ENCODE measurements at regions not wholly inside any gene's neighbourhood (a gene's known extent, or its start where the extent isn't known, plus 50 kb on each side); places are given as distances from the start of the nearest gene placed in this dataset.

GRCh38 chr4:149933120-149933519 lies 117.5 kb upstream of the IQCM start:
- in situ Hi-C loops (cut with MboI) = no loop called here
- no peak for TF ChIP-seq SETDB1 (IDR thresholded peaks at IDR 0.05; ENCODE audit: low read length)
- TF ChIP-seq RBM25 (IDR thresholded peaks at IDR 0.05; ENCODE audit: low read depth, low read length, severe bottlenecking) = no peak
- TF ChIP-seq PHF8 (IDR thresholded peaks at IDR 0.05; ENCODE audit: borderline replicate concordance, low read length) = no peak
- no peak for TF ChIP-seq ZNF830 (CRISPR knock-in tag; IDR thresholded peaks at IDR 0.05)
- TF ChIP-seq HNRNPL (IDR thresholded peaks at IDR 0.05; ENCODE audit: low read depth, low read length) = no peak
- WGBS (ENCODE audit: insufficient coverage, low coverage, missing lambda C conversion rate) = 0% methylated on average over 1 of the region's 1 CpG
- Histone ChIP-seq H3K9me1 (ENCODE audit: control insufficient read depth, insufficient read depth, low read length) (no peaks in the 10 kb centered on the region), H3K4me1 (replicated peaks in 1 of 2; ENCODE audit: control insufficient read depth in 2 of 2, insufficient read depth in 2 of 2, low read length in 2 of 2) (no peaks in the 10 kb centered on the region), H3K9ac (ENCODE audit: insufficient read depth in 1 of 2, low read depth in 2 of 2, low read length in 2 of 2) (no peak overlapping the region), H2AFZ (ENCODE audit: low read depth, low read length) (no peak overlapping the region), H3K4me3 (no peak overlapping the region), H4K20me1 (replicated peaks; ENCODE audit: control insufficient read depth, insufficient read depth, low read length) (no peaks in the 10 kb centered on the region), H3K4me2 (ENCODE audit: insufficient read depth, low read length) (no peak overlapping the region), H3K27me3 (ENCODE audit: control insufficient read depth in 2 of 2, insufficient read depth in 2 of 2, low read length in 2 of 2) (no peaks in the 10 kb centered on the region), H3K27ac (ENCODE audit: extremely low read depth, low read depth, low read length) (no peak overlapping the region), H3K36me3 (ENCODE audit: control insufficient read depth, insufficient read depth, low read length) (no peaks in the 10 kb centered on the region), H3K79me2 (ENCODE audit: control insufficient read depth, insufficient read depth, low read length) (no peaks in the 10 kb centered on the region), H3K9me3 (replicated peaks; ENCODE audit: control insufficient read depth, insufficient read depth, low read depth, low read length) (no peaks in the 10 kb centered on the region)
- BruUV-seq (replicated peaks) = no TSS peak
- ATAC-seq (no peak), DNase-seq (ENCODE audit: extremely low read depth in 1 of 4, low spot score in 3 of 4) (no peak), FAIRE-seq (no peak)
- ChIA-PET CTCF (ENCODE audit: low intra/inter-chr PET ratio) (no interaction called here), POLR2A (interaction anchor here (0.8 kb wide), 1 partner anchor 1182 kb away, joined by 3 read pairs; no protein-coding TSS in a partner anchor)
- intact Hi-C loops (cut with micrococcal nuclease) = no loop called here

GRCh38 chr4:149933883-149934282 lies 118.2 kb upstream of the IQCM start:
- WGBS (ENCODE audit: insufficient coverage, low coverage, missing lambda C conversion rate) = 4% methylated on average over 3 of the region's 3 CpGs
- no peak overlapping the region for H3K27ac ChIP-seq (ENCODE audit: extremely low read depth, low read depth, low read length)
- no peaks in the 10 kb centered on the region for H3K27me3 ChIP-seq (ENCODE audit: control insufficient read depth in 2 of 2, insufficient read depth in 2 of 2, low read length in 2 of 2)
- intact Hi-C loops (cut with micrococcal nuclease) (no loop called here), in situ Hi-C loops (cut with MboI) (no loop called here)
- no peak overlapping the region for H3K9ac ChIP-seq (ENCODE audit: insufficient read depth in 1 of 2, low read depth in 2 of 2, low read length in 2 of 2)
- H3K4me2 ChIP-seq (ENCODE audit: insufficient read depth, low read length) = no peak overlapping the region
- TF ChIP-seq ID3 (CRISPR knock-in tag; IDR thresholded peaks at IDR 0.05) = no peak
- no peak for TF ChIP-seq ID3 (tag; IDR thresholded peaks at IDR 0.05)
- no peak for TF ChIP-seq NR2C2 (CRISPR knock-in tag; IDR thresholded peaks at IDR 0.05)
- no peak for TF ChIP-seq NR2C2 (tag; IDR thresholded peaks at IDR 0.05)
- TF ChIP-seq SRSF7 (optimal IDR thresholded peaks at IDR 0.05; ENCODE audit: low read depth, low read length) = no peak
- no peak for TF ChIP-seq NUFIP1 (IDR thresholded peaks at IDR 0.05; ENCODE audit: partially characterized antibody)
- no peak for TF ChIP-seq ZNF77 (CRISPR knock-in tag; IDR thresholded peaks at IDR 0.05)
- TF ChIP-seq SAP30 (IDR thresholded peaks at IDR 0.05; ENCODE audit: borderline replicate concordance, insufficient read depth, low read depth, low read length, poor library complexity, severe bottlenecking) = no peak
- no peak for TF ChIP-seq PHB2 (IDR thresholded peaks at IDR 0.05; ENCODE audit: low read depth)
- TF ChIP-seq RFX5 (IDR thresholded peaks at IDR 0.05; ENCODE audit: low read depth, low read length) = no peak
- no peak for TF ChIP-seq SRSF3 (IDR thresholded peaks at IDR 0.05; ENCODE audit: insufficient read depth, low read length)
- no peak for TF ChIP-seq SIN3A (IDR thresholded peaks at IDR 0.05; ENCODE audit: borderline replicate concordance in 2 of 2, control insufficient read depth in 1 of 2, low read depth in 2 of 2, low read length in 2 of 2)
- H3K4me1 ChIP-seq (replicated peaks in 1 of 2; ENCODE audit: control insufficient read depth in 2 of 2, insufficient read depth in 2 of 2, low read length in 2 of 2) = no peaks in the 10 kb centered on the region
- H2AFZ ChIP-seq (ENCODE audit: low read depth, low read length) = no peak overlapping the region
- DNase-seq (ENCODE audit: extremely low read depth in 1 of 4, low spot score in 3 of 4) (no peak), FAIRE-seq (no peak), ATAC-seq (no peak)
- ChIA-PET POLR2A (no interaction called here), CTCF (ENCODE audit: low intra/inter-chr PET ratio) (interaction anchor here (0.6 kb wide), 1 partner anchor 1500 kb away, joined by 3 read pairs; no protein-coding TSS in a partner anchor)
- H3K9me3 ChIP-seq (replicated peaks; ENCODE audit: control insufficient read depth, insufficient read depth, low read depth, low read length) = no peaks in the 10 kb centered on the region
- BruUV-seq (replicated peaks) = no TSS peak
- no peaks in the 10 kb centered on the region for H3K79me2 ChIP-seq (ENCODE audit: control insufficient read depth, insufficient read depth, low read length)
- H3K36me3 ChIP-seq (ENCODE audit: control insufficient read depth, insufficient read depth, low read length) = no peaks in the 10 kb centered on the region
- no peak overlapping the region for H3K4me3 ChIP-seq
- no peaks in the 10 kb centered on the region for H4K20me1 ChIP-seq (replicated peaks; ENCODE audit: control insufficient read depth, insufficient read depth, low read length)
- H3K9me1 ChIP-seq (ENCODE audit: control insufficient read depth, insufficient read depth, low read length) = no peaks in the 10 kb centered on the region

Measured in K562 (cell line).